GM18868 (cell line): ENCODE measurements at regions not wholly inside any gene's neighbourhood (a gene's known extent, or its start where the extent isn't known, plus 50 kb on each side); places are given as distances from the start of the nearest gene placed in this dataset.

Experiments used
- ATAC-seq: cut with Tn5 transposase; IDR thresholded peaks from one replicate; pipeline ENCODE4 v1.9.1; 2021; ENCODE audit warnings: mild to moderate bottlenecking, moderate library complexity; ENCODE audit not compliant: unreplicated experiment

DNA sequence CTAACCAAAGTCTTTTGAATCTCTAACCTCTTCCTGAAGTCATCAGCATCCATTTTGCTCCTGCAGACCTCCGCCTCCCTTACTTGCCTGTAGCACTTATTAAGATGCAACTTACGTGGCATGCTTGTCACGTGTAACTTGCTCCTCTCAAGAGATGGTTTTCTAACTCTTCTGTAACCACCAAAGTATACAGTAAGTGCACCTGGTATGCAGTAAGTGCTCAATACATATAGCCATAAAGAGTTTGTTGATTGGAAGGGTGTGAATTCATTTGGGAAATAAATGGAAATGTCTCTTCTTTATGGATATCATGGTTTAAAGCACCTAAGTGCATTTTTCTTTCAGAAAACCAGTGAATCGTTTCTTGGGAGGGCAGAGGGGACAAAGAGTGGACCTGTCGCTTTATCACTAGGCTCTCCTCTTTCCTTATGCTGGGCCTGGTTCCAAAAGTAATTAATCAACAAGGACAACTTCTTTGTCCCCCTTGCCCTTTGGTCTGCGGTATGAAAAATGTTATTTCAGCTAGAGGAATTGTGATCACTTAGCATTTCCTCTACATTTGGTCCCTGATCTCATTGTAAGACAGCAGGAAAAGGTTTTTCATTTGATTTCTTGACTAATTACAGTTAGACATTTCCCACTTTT lies 370.0 kb upstream of the SPRED2 start:
- no peak for ATAC-seq

GRCh38 chr2:65800998-65801397 lies 368.6 kb upstream of the SPRED2 start:
- ATAC-seq, result no peak

DNA sequence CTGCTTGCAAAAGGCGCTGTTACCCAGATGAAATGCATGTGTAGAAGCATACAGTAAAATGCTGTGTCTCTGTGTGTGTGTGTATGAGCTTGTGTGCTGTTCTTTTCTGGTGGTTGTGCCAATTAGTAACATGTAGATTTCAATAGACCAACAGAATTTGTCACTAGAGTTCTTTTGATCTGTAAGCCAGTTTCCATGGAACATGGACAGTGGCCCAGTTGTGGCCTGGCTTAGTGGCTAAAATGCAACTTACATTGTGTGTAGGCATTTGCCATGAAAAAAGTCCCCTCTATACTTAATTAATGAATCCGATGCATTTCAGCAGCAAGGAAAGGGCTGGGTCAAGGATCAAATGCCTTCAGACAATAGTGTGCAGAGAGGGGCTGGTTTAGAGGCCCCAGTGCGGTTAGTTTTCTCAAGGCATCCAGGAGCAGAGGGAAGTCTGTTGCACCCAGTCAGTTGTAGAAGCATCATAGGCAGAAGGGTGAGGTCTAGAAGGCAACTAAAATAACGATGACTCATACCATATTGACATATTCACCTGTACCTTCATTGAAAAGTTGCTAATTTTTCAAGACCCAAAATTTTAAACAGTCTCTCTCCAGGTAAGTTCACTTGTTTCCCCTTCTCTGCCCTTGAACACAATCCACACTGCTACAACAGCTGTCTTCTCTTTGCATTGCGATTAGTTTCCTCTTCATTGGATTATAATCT lies 366.9 kb upstream of the SPRED2 start:
- ATAC-seq, result no peak

- ATAC-seq, result no peak
Measured at GRCh38 chr2:65798641-65799040, 366.2 kb upstream of the SPRED2 start.

- no peak for ATAC-seq
Measured at GRCh38 chr2:65794994-65795393, 362.6 kb upstream of the SPRED2 start.

GRCh38 chr2:65791404-65791975 lies 359.1 kb upstream of the SPRED2 start:
- no peak for ATAC-seq

GRCh38 chr2:65790676-65790935 lies 358.2 kb upstream of the SPRED2 start:
- no peak for ATAC-seq

DNA sequence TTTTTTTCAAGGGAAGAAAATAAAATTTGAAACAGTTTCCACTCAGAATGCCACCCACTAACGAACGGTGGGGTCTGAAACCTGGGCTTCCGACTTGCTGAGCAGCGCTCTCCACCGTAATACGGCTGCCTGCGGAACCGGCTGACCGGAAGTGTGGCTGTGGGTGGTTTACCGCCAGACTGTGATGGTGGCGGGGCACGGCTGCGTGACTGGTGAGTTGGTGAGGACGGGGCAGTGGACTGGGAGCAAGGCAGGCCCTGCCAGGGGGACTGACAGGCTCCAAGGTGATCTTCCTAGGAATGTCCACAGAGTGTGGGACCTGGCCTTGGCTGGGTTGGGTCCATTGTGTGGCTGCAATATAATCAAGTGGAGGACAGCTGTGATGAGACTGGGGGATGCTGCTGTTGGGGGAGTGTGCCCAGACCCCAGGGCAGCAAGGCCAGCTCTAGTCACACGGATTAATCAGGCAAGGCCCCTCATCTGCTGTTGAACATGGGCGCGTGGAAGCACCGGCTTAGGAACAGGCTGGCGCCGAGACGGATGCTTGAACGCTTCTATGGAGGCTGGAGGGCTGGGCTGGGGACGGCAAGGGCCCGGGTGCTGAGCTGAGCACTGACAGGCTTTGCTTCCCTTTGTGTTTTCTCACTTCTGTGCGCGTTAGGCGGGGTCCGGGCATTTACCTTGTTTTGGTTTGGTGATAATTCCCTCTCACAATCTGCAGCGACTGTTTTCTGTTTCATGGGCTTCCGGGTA lies 357.7 kb upstream of the SPRED2 start:
- no peak for ATAC-seq

DNA sequence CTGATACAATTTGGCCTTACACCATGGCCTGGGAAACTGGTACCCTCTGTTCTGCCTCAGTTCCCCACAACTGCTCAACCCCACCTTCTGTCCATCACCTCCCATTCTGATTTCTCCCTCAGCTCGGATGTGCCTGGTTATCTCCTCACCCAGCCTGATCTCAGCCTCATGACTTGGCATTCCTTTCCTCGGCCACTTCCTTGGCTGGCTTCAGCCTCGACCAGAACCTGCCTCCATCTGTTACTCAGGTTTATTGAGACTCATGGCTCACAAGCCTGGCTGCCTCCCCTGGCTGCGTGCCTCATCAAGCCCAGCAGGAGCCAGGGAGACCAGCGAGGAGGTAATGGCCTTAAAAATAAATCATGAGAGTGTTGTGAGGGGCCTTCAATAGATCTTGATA lies 356.2 kb upstream of the SPRED2 start:
- ATAC-seq, result no peak

DNA sequence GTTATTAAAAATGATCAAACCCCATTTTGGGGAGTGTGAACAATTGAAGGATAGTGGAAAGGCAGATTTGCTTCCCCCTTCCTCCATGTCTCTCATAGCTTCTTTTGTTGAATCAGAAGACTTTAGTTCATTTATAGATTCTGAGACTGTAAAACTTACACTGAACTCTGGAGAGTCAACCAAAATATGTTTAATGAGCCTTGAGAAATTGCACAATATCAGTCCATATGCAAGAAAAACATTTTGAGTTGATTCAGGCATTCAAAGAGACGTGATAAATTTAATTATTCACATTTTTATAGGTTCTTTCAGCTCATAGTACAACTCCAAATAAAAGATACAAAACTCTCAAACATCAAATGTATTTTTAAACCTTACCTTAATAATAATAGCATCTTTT lies 354.4 kb upstream of the SPRED2 start:
- no peak for ATAC-seq

GRCh38 chr2:65786007-65786717 lies 353.8 kb upstream of the SPRED2 start:
- no peak for ATAC-seq

GRCh38 chr2:65782996-65783650 lies 350.7 kb upstream of the SPRED2 start:
- no peak for ATAC-seq

GRCh38 chr2:65782186-65782585 lies 349.8 kb upstream of the SPRED2 start:
- ATAC-seq, result no peak

DNA sequence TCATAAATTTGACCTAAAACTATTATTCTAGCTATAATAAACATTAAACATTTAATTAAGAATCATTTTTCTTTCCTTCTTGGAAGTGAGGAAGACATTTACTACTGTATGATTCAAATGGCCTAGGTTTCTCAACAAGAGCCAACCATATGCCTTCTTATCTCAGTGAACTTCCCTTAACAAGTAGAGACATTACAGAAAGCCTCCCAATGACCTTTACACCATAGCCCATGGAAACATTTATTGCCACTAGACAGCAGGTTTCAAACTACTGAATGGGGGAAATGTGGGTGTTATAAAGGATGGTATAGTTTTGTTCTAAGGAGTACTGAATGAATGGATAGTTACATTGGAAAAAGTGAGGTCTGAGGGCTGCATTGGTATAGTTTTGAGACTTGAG lies 349.4 kb upstream of the SPRED2 start:
- no peak for ATAC-seq

DNA sequence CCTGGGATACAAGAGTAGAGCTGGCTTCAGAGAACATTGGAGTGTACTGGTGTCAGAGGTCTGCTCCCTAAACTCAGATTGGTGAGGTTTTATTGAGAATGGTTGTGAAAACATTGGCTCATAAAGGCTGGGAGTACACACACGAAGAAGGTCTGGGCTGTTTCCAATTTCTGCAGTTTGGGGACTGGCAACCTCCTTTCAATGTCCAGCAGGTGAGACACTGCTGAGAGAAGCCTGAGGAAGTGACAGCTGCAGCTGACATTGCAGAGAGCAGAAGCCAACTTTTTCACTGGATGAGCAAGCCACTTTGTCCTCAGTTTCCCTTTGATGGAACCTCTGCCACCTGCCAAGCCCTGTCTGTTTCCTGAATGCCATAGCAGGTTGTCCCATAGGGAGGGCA lies 346.6 kb upstream of the SPRED2 start:
- ATAC-seq, result no peak

- no peak for ATAC-seq
Measured at GRCh38 chr2:65778137-65778536, 345.7 kb upstream of the SPRED2 start.

- no peak for ATAC-seq
Measured at GRCh38 chr2:65775839-65776238, 343.4 kb upstream of the SPRED2 start.

- ATAC-seq, result no peak
Measured at GRCh38 chr2:65767946-65768345, 335.5 kb upstream of the SPRED2 start.

GRCh38 chr2:65766768-65767267 lies 334.4 kb upstream of the SPRED2 start:
- ATAC-seq, result no peak

DNA sequence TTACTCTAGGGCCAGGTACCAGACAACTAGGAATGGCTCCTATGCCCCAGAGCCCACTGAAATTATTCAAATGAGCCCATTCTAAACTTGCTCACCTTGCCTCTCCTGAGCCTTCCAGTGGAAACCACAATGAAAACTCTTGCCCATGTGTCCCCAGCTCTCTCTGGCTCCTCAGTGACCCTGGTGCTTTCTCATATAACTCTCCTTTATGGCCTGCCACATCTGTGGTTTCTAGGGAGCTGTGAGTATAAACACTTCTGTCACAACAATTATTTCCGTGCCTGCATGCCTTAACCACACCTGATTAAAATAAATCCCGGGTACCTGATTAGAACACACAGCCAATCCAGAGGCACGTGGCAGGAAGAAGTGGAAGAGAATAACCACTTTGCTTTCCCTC lies 333.0 kb upstream of the SPRED2 start:
- ATAC-seq, result no peak

DNA sequence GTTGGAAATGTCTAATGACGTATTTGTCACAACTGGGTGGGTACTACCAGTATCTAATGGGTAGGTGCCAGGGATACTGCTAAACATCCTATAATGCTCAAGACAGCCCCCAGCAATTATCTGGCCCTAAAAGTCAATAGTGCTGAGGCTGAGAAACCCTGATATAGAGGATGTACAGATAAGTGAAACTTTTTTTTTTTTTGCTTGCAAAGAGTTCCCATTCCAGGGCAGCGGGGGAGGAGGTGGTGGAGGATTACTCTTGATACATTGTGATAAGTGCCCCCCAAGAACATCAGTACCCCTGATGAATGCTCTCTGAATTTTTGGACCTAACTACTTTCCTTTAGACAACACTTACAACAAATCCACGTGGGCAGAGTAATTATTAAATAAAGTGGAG lies 329.7 kb upstream of the SPRED2 start:
- ATAC-seq, result no peak
